ENCODE measurements at regions not wholly inside any gene's neighbourhood (a gene's known extent, or its start where the extent isn't known, plus 50 kb on each side); places are given as distances from the start of the nearest gene placed in this dataset.

- TF ChIP-seq AFF4 (CRISPR knock-in tag; IDR thresholded peaks at IDR 0.05; ENCODE audit: borderline replicate concordance) (no peak), E2F1 (CRISPR knock-in tag; IDR thresholded peaks at IDR 0.05) (no peak), IRF1 (CRISPR knock-in tag; IDR thresholded peaks at IDR 0.05) (no peak), ZNF396 (CRISPR knock-in tag; IDR thresholded peaks at IDR 0.05; ENCODE audit: borderline replicate concordance) (no peak), CREM (CRISPR knock-in tag; IDR thresholded peaks at IDR 0.05) (no peak), MYBL2 (CRISPR knock-in tag; IDR thresholded peaks at IDR 0.05) (no peak), AR (CRISPR knock-in tag; IDR thresholded peaks at IDR 0.05) (no peak), ZSCAN18 (CRISPR knock-in tag; IDR thresholded peaks at IDR 0.05) (no peak), CBFB (CRISPR knock-in tag; IDR thresholded peaks at IDR 0.05; ENCODE audit: low read depth) (no peak)
These were observed 599.4 kb upstream of the PBX1 start (continued) for GRCh38 chr1:163959622-163960021.

- Mint-ChIP-seq H3K36me3 (no peaks in the 10 kb centered on the region), H3K4me1 (peaks cover 3% of the 10 kb centered on the region; the same call in 1 of the 2 replicates), H3K27ac (no peak overlapping the region), H3K4me3 (no peak overlapping the region), H3K9me3 (peaks cover 25% of the 10 kb centered on the region), H3K27me3 (ENCODE audit: low read depth) (no peaks in the 10 kb centered on the region)
- ChIA-PET CTCF (no interaction called here), POLR2A (no interaction called here)
- no peak for TF ChIP-seq FOXP4 (CRISPR knock-in tag; IDR thresholded peaks at IDR 0.05)
- TF ChIP-seq HMGXB4 (CRISPR knock-in tag; IDR thresholded peaks at IDR 0.05), result no peak
- no peak for TF ChIP-seq TCF7 (CRISPR knock-in tag; IDR thresholded peaks at IDR 0.05; ENCODE audit: low read depth)
- no peak for TF ChIP-seq ZNF317 (CRISPR knock-in tag; IDR thresholded peaks at IDR 0.05; ENCODE audit: borderline replicate concordance, low read depth)
- no peak for TF ChIP-seq FOXJ3 (CRISPR knock-in tag; IDR thresholded peaks at IDR 0.05; ENCODE audit: borderline replicate concordance)
- TF ChIP-seq FOXK1 (CRISPR knock-in tag; IDR thresholded peaks at IDR 0.05), result no peak
- TF ChIP-seq NR1H2 (CRISPR knock-in tag; IDR thresholded peaks at IDR 0.05), result no peak
- no peak for TF ChIP-seq ESRRA (CRISPR knock-in tag; IDR thresholded peaks at IDR 0.05; ENCODE audit: borderline replicate concordance)
- TF ChIP-seq ZNF423 (CRISPR knock-in tag; IDR thresholded peaks at IDR 0.05), result no peak
- TF ChIP-seq E2F5 (CRISPR knock-in tag; IDR thresholded peaks at IDR 0.05), result no peak
- no peak for TF ChIP-seq NFYB (CRISPR knock-in tag; conservative IDR thresholded peaks at IDR 0.05; ENCODE audit: low read depth)
- no peak for TF ChIP-seq TEAD1 (CRISPR knock-in tag; IDR thresholded peaks at IDR 0.05)
- no peak for DNase-seq (ENCODE audit: low spot score)
- ATAC-seq, result no peak
These were observed 588.8 kb upstream of the PBX1 start for GRCh38 chr1:163970151-163970550.

Measured in WTC11 (cell line).